ENCODE measurements at regions not wholly inside any gene's neighbourhood (a gene's known extent, or its start where the extent isn't known, plus 50 kb on each side); places are given as distances from the start of the nearest gene placed in this dataset.
A peak's percentile ranks its signal among the peaks of the same experiment; 100 is the strongest.

GRCh38 chr4:41363384-41363981 lies 106.8 kb downstream of the UCHL1 start:
- no peak overlapping the region; the same call in 1 of the 2 replicates for H3K18ac ChIP-seq (ENCODE audit: extremely low read depth, low read length)
- no peak overlapping the region for H2AFZ ChIP-seq (ENCODE audit: low read length)
- peak; percentile 34; the same call in 1 of the 2 replicates for TF ChIP-seq RFX5 (IDR thresholded peaks at IDR 0.05; ENCODE audit: borderline replicate concordance, low read depth, low read length)
- no peak for TF ChIP-seq TAF7 (optimal IDR thresholded peaks at IDR 0.05; ENCODE audit: borderline replicate concordance, low read depth, low read length)
- peak in 1 of 2 experiments; percentile 0; a peak in 1 of 4 replicates for TF ChIP-seq RAD21 (IDR thresholded peaks at IDR 0.05 in 1 of 2, conservative IDR thresholded peaks at IDR 0.05 in 1 of 2; ENCODE audit: low read depth in 2 of 2, low read length in 2 of 2)
- peak; percentile 16; the same call in 1 of the 2 replicates for TF ChIP-seq SP4 (IDR thresholded peaks at IDR 0.05; ENCODE audit: low read length)
- no peak for TF ChIP-seq HDAC6 (IDR thresholded peaks at IDR 0.05; ENCODE audit: low read depth, low read length)
- TF ChIP-seq TAF1 (IDR thresholded peaks at IDR 0.05; ENCODE audit: low read depth, low read length): no peak
- TF ChIP-seq SP1 (IDR thresholded peaks at IDR 0.05; ENCODE audit: low read depth, low read length): 0 out of 2 replicates have a peak, but pooled peaks have one; percentile 13
- H3K79me1 ChIP-seq (ENCODE audit: low read depth, low read length): no peaks in the 10 kb centered on the region
- no peak overlapping the region for H3K27ac ChIP-seq (ENCODE audit: low read depth, low read length)
- H3K56ac ChIP-seq (replicated peaks; ENCODE audit: insufficient read length, low read depth, low read length): no peak overlapping the region
- peak overlapping the region; percentile 66; the same call in 1 of the 2 replicates for H2BK15ac ChIP-seq (ENCODE audit: low read length)
- no peak overlapping the region for H3K14ac ChIP-seq (ENCODE audit: insufficient read length)
- no peak overlapping the region for H4K8ac ChIP-seq (ENCODE audit: extremely low read depth, insufficient read depth, low read length)
- no peak overlapping the region for H2BK120ac ChIP-seq (replicated peaks; ENCODE audit: low read depth, low read length)
- 11% methylated on average over 9 of the region's 9 CpGs; no CpG with 5 or more reads in 1 of the 2 experiments for WGBS, 2 experiments (ENCODE audit: extremely low coverage in 1 of 2, insufficient coverage in 1 of 2, insufficient read length in 1 of 2, insufficient replicate concordance in 2 of 2, low coverage in 1 of 2, low lambda C conversion rate in 2 of 2, missing lambda C conversion rate in 1 of 2)
- POLR2A ChIA-PET (ENCODE audit: partially characterized antibody): interaction anchor here (0.7 to 1.2 kb wide), 2 partner anchors 69 to 106 kb away, joined by 3 to 4 read pairs; partner anchors contain the start of gene UCHL1
- H3K4me1 ChIP-seq (replicated peaks in 1 of 4; ENCODE audit: control insufficient read depth in 3 of 4, insufficient read depth in 4 of 4, low read length in 3 of 4): peaks cover 19 to 36% (median 26%) of the 10 kb centered on the region in 4 experiments
- no peak overlapping the region for H4K5ac ChIP-seq (ENCODE audit: insufficient read length, low read depth, low read length)
- no peak for FAIRE-seq
- H3K23me2 ChIP-seq (ENCODE audit: low read depth, low read length): peaks cover 18% of the 10 kb centered on the region; the same call in 1 of the 2 replicates
- H2BK12ac ChIP-seq (ENCODE audit: low read depth, low read length): peak overlapping the region; percentile 2; the same call in 1 of the 2 replicates
- H3K9me3 ChIP-seq (ENCODE audit: insufficient read depth in 2 of 2, low read depth in 1 of 2, low read length in 1 of 2): no peaks in the 10 kb centered on the region
- no peaks in the 10 kb centered on the region; a peak in 1 of 8 replicates for H3K36me3 ChIP-seq (ENCODE audit: control insufficient read depth in 2 of 4, insufficient read depth in 4 of 4, low read length in 3 of 4)
- H3K9ac ChIP-seq (replicated peaks in 1 of 4; ENCODE audit: extremely low read depth in 1 of 4, low read depth in 3 of 4, low read length in 3 of 4): no peak overlapping the region
- no peaks in the 10 kb centered on the region for H3K79me2 ChIP-seq (ENCODE audit: control insufficient read depth in 1 of 2, insufficient read depth in 2 of 2, low read length in 2 of 2)
- no peak overlapping the region for H2BK20ac ChIP-seq (ENCODE audit: low read length)
- no peak overlapping the region for H3K23ac ChIP-seq (ENCODE audit: insufficient read length)
- H4K91ac ChIP-seq (replicated peaks; ENCODE audit: insufficient read length, low read length): no peak overlapping the region
- peak overlapping the region in 2 of 4 experiments; percentile 30 to 42; a peak in 5 of 8 replicates for H3K4me3 ChIP-seq (ENCODE audit: extremely low read depth in 1 of 4, insufficient read depth in 2 of 4, low read depth in 3 of 4, low read length in 4 of 4)
- H3K4me2 ChIP-seq (ENCODE audit: insufficient read depth in 1 of 2, low read depth in 2 of 2, low read length in 2 of 2): peak overlapping the region; percentile 59 to 95
- H2BK5ac ChIP-seq (ENCODE audit: low read depth, low read length): no peak overlapping the region
- H2AK5ac ChIP-seq (ENCODE audit: low read depth, low read length): peak overlapping the region; percentile 3; the same call in 1 of the 2 replicates
- peak in 1 of 2 experiments; percentile 50 for DNase-seq (ENCODE audit: low read depth in 1 of 2, low spot score in 2 of 2)
- H3K27me3 ChIP-seq (replicated peaks in 1 of 4; ENCODE audit: control insufficient read depth in 3 of 4, extremely low read depth in 1 of 4, insufficient read depth in 3 of 4, low read length in 3 of 4): peaks cover 35 to 66% (median 64%) of the 10 kb centered on the region in 4 experiments
- CTCF ChIA-PET (ENCODE audit: partially characterized antibody): interaction anchor here (0.7 to 1.2 kb wide), 3 partner anchors 59 to 280 kb away, joined by 3 to 5 read pairs (median 3); no protein-coding TSS in a partner anchor
- no peak overlapping the region for H3K4ac ChIP-seq (replicated peaks; ENCODE audit: insufficient read length, low read depth, low read length)
- peaks cover 3 to 6% of the 10 kb centered on the region in 2 experiments for H4K20me1 ChIP-seq (replicated peaks in 1 of 2; ENCODE audit: control insufficient read depth in 1 of 2, insufficient read depth in 2 of 2, low read length in 2 of 2)
